Adrenal gland (tissue), 9 donors: ENCODE measurements at regions not wholly inside any gene's neighbourhood (a gene's known extent, or its start where the extent isn't known, plus 50 kb on each side); places are given as distances from the start of the nearest gene placed in this dataset.

Source experiments
- DNase-seq, 7 donors: peaks; one replicate each; pipeline ENCODE4 v3.0.0-alpha.2; 2019 to 2020
- H3K27ac ChIP-seq, 5 donors: fragments of 200-600 bp; sonication (generic) in 4 of 5; 1 replicate in 3 of 5; 2 replicates in 2 of 5; pipeline versions ENCODE4 v1.5.1 to v1.8.0; 2016 to 2020; ENCODE audit warnings: mild to moderate bottlenecking in 1 of 5
- H3K27me3 ChIP-seq: fragments of 200-600 bp; 2 replicates; pipeline ENCODE4 v1.8.0; 2021
- H3K36me3 ChIP-seq, 2 donors: fragments of 200-600 bp; replicated peaks in 1 of 2; 1 replicate in 1 of 2; 2 replicates in 1 of 2; pipeline versions ENCODE4 v1.5.1 to v1.8.0; 2018 to 2022
- H3K4me1 ChIP-seq, 2 donors: fragments of 200-600 bp; replicated peaks in 1 of 2; 1 replicate in 1 of 2; 2 replicates in 1 of 2; pipeline versions ENCODE4 v1.5.1 to v1.8.0; 2018 to 2021
- H3K4me3 ChIP-seq, 4 donors: fragments of 200-600 bp; sonication (generic) in 3 of 4; one replicate each; pipeline ENCODE4 v1.5.1; 2016 to 2018
- H3K9me3 ChIP-seq, 3 donors: fragments of 200-600 bp; sonication (generic) in 1 of 3; replicated peaks in 1 of 3; 1 replicate in 2 of 3; 2 replicates in 1 of 3; pipeline versions ENCODE4 v1.5.1 to v1.8.0; 2016 to 2021
- CTCF ChIP-seq, 6 experiments: fragments of 450-650 bp in 4 of 6; fragments of 200-600 bp in 2 of 6; sonication (generic) in 1 of 6; IDR thresholded peaks; 1 replicate in 5 of 6; 2 replicates in 1 of 6; pipeline versions ENCODE4 v1.5.1 to v1.8.0; 2016 to 2021; ENCODE audit warnings: antibody characterized with exemption in 6 of 6, mild to moderate bottlenecking in 2 of 6, moderate library complexity in 1 of 6
- POLR2A ChIP-seq, 2 donors: fragments of 450-650 bp; IDR thresholded peaks; one replicate each; pipeline ENCODE4 v1.6.1; 2017; ENCODE audit warnings: antibody characterized with exemption in 2 of 2, mild to moderate bottlenecking in 2 of 2, moderate library complexity in 1 of 2
- WGBS, 4 donors: extraction: QIAGEN DNeasy Blood & Tissue Kit in 2 of 4; methylation state at CpG; one replicate each; pipeline versions ENCODE4 v1.1.5 to v1.1.7; 2013 to 2017; 5-methylcytosine and 5-hydroxymethylcytosine counted together
- intact Hi-C, 2 donors: fragments of 100-400 bp; cut with DNase I; formaldehyde crosslinking; loops; one replicate each; pipeline versions ENCODE4 v1.14.1 to v1.15.0; 2022 to 2023
- donor health status: healthy with polysubstance abuse.
- donor health status: Bipolar disorder and iron deficiency.
- donor health status: DM: yes; HTN: yes; CAD: no.
- donor health status: DM: no; HTN: no; CAD: no.
- donor health status: DM: no; HTN: no; CAD: no.

- 77 to 94% (median 86%) methylated on average over 5 of the region's 5 CpGs for WGBS, 4 donors
- H3K4me3 ChIP-seq: no peak overlapping the region
- H3K36me3 ChIP-seq: no peaks in the 10 kb centered on the region
- no peak for DNase-seq
- no peaks in the 10 kb centered on the region for H3K9me3 ChIP-seq
- TF ChIP-seq CTCF (IDR thresholded peaks at IDR 0.05): no peak
- no peak for TF ChIP-seq POLR2A (IDR thresholded peaks at IDR 0.05)
- intact Hi-C loops: loop anchor here (5.0 to 10.0 kb wide), 3 partner anchors 59 to 244 kb away; partner anchors contain the start of gene SMAD6 (in 1 of the 2)
- H3K4me1 ChIP-seq: peaks cover 5 to 15% of the 10 kb centered on the region in 2 donors
- H3K27ac ChIP-seq: no peak overlapping the region
- no peaks in the 10 kb centered on the region for H3K27me3 ChIP-seq
These were observed 144.0 kb downstream of the SMAD6 start for GRCh38 chr15:66846031-66846430.

GRCh38 chr15:66846811-66847210, 144.8 kb downstream of the SMAD6 start:
- Histone ChIP-seq H3K27ac (no peak overlapping the region), H3K9me3 (no peaks in the 10 kb centered on the region), H3K4me1 (peaks cover 5 to 15% of the 10 kb centered on the region in 2 donors), H3K4me3 (no peak overlapping the region), H3K27me3 (no peaks in the 10 kb centered on the region), H3K36me3 (no peaks in the 10 kb centered on the region)
- intact Hi-C loops: loop anchor here (5.0 to 10.0 kb wide), 3 partner anchors 60 to 245 kb away; partner anchors contain the start of gene SMAD6 (in 1 of the 2)
- no peak for DNase-seq
- no peak for TF ChIP-seq POLR2A (IDR thresholded peaks at IDR 0.05)
- TF ChIP-seq CTCF (IDR thresholded peaks at IDR 0.05): no peak
- 92 to 98% (median 92%) methylated on average over 4 of the region's 4 CpGs for WGBS, 4 donors

GRCh38 chr15:66847565-66847991, 145.5 kb downstream of the SMAD6 start:
- no peak for TF ChIP-seq POLR2A (IDR thresholded peaks at IDR 0.05)
- TF ChIP-seq CTCF (IDR thresholded peaks at IDR 0.05): no peak
- Histone ChIP-seq H3K27ac (no peak overlapping the region), H3K27me3 (no peaks in the 10 kb centered on the region), H3K36me3 (no peaks in the 10 kb centered on the region), H3K9me3 (no peaks in the 10 kb centered on the region), H3K4me1 (peaks cover 5 to 12% of the 10 kb centered on the region in 2 donors), H3K4me3 (no peak overlapping the region)
- peak in 3 of 7 donors; percentile 10 to 23 (median 12) for DNase-seq
- WGBS, 4 donors: 94 to 100% (median 96%) methylated on average over 1 of the region's 1 CpG; no CpG with 5 or more reads in 1 of the 4 donors
- intact Hi-C loops: loop anchor here (5.0 to 10.0 kb wide), 3 partner anchors 60 to 245 kb away; partner anchors contain the start of gene SMAD6 (in 1 of the 2)

GRCh38 chr15:66848116-66848515, 146.1 kb downstream of the SMAD6 start:
- peaks cover 4 to 9% of the 10 kb centered on the region in 2 donors for H3K4me1 ChIP-seq

More at GRCh38 chr15:66848116-66848515, 146.1 kb downstream of the SMAD6 start:
- 79 to 96% (median 85%) methylated on average over 5 of the region's 5 CpGs for WGBS, 4 donors
- Histone ChIP-seq H3K27ac (no peak overlapping the region), H3K9me3 (no peaks in the 10 kb centered on the region), H3K27me3 (no peaks in the 10 kb centered on the region), H3K36me3 (no peaks in the 10 kb centered on the region), H3K4me3 (no peak overlapping the region)
- peak in 2 of 7 donors; percentile 10 to 37 for DNase-seq
- TF ChIP-seq CTCF (IDR thresholded peaks at IDR 0.05) (no peak), POLR2A (IDR thresholded peaks at IDR 0.05) (no peak)
- intact Hi-C loops: loop anchor here (5.0 to 10.0 kb wide), 3 partner anchors 61 to 246 kb away; partner anchors contain the start of gene SMAD6 (in 1 of the 2)
